Neural cell (in vitro differentiated cells): ENCODE measurements at regions not wholly inside any gene's neighbourhood (a gene's known extent, or its start where the extent isn't known, plus 50 kb on each side); places are given as distances from the start of the nearest gene placed in this dataset.

Source experiments
- POLR2AphosphoS5 ChIP-seq: IDR thresholded peaks from 2 replicates; pipeline ENCODE4 v1.6.1; 2012
- TF ChIP-seq, protein P1 (sequence below): fragments of 450-650 bp; IDR thresholded peaks from 2 replicates; pipeline ENCODE4 v1.5.1; 2014; ENCODE audit warnings: antibody characterized with exemption, mild to moderate bottlenecking, moderate library complexity; ENCODE audit not compliant: poor library complexity, severe bottlenecking

DNA sequence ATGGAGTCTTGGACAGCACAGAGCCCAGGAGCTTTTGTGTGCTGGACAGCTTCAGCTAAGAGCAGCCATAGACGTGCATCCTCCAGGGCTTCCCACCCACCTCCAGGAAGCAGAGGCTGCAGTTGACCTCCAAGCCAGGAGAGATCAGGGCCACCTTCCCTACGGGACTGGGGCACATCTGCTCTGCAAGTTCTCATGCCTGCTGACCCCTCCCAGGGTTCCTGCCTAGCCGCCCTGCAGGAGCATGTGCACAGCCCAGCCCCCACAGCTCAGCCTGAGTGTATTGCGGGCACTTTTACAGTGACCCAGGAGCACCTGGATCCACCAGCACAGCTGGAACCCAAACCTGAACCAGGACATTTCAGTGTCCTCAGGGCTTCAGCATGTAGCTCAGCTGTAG is 915.2 kb downstream of the RPS29 start:
- TF ChIP-seq, protein P1, sequence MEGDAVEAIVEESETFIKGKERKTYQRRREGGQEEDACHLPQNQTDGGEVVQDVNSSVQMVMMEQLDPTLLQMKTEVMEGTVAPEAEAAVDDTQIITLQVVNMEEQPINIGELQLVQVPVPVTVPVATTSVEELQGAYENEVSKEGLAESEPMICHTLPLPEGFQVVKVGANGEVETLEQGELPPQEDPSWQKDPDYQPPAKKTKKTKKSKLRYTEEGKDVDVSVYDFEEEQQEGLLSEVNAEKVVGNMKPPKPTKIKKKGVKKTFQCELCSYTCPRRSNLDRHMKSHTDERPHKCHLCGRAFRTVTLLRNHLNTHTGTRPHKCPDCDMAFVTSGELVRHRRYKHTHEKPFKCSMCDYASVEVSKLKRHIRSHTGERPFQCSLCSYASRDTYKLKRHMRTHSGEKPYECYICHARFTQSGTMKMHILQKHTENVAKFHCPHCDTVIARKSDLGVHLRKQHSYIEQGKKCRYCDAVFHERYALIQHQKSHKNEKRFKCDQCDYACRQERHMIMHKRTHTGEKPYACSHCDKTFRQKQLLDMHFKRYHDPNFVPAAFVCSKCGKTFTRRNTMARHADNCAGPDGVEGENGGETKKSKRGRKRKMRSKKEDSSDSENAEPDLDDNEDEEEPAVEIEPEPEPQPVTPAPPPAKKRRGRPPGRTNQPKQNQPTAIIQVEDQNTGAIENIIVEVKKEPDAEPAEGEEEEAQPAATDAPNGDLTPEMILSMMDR = no peak
- no peak for TF ChIP-seq POLR2AphosphoS5
